ENCODE measurements at regions not wholly inside any gene's neighbourhood (a gene's known extent, or its start where the extent isn't known, plus 50 kb on each side); places are given as distances from the start of the nearest gene placed in this dataset.

DNA sequence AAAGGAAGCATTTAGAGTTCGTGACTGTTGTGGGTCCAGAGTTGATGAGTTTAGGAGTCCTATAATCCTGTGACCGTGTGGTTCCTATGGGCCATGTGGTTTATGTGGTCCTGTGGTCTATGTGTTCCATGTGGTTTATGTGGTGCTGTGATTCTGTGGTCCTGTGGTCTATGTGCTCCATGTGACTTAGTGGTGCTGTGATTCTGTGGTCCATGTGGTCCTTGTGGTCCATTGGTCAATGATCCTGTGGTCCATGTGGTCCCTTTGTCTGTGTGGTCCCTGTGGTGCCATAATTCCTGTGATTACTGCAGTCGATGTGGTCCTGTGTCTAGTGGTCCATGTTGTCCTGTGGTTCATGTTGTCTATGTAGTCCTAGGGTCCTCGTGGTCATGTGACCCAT is 167.3 kb downstream of the TMEM18 start:
- no peak for DNase-seq (ENCODE audit: low read depth)

DNA sequence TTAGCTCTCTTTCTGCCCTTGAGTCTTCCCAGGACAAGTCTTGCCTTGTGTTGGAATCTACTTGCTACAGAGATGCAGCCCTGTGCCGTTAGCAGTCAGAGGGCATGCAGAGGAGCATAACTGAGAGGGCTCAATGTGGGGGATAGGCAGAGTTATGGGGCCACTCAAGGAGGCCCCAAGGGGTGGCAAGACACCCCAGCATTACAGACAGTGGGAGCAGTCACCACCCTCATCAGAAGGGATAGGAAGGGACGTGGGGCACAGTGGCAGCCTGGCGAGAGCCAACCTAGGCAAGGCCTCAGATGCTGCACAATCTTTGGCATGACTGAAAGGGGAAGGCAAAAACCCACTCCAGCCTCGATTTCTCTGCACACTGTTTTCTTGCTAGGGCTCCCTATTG is 169.1 kb downstream of the TMEM18 start:
- DNase-seq (ENCODE audit: low read depth), result no peak

DNA sequence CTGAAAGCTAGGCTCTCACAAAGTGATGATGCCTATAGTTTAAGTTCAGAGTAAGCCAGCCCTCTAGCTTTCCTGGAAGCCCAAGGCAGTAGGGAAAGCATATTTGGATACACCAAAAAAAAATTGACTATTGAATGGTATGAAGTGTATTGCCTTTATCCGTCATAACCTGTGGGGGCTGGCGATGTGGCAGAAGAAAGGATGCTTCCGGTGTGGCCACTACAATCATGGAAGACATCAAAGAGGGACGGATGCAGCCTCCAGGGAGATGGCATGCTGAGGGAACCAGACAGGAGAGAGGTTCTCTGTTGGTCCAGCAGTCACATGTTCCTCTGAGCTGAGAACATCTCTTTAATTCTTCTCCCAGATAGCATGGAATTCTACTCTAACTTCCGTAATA is 170.3 kb downstream of the TMEM18 start:
- no peak for DNase-seq (ENCODE audit: low read depth)

DNA sequence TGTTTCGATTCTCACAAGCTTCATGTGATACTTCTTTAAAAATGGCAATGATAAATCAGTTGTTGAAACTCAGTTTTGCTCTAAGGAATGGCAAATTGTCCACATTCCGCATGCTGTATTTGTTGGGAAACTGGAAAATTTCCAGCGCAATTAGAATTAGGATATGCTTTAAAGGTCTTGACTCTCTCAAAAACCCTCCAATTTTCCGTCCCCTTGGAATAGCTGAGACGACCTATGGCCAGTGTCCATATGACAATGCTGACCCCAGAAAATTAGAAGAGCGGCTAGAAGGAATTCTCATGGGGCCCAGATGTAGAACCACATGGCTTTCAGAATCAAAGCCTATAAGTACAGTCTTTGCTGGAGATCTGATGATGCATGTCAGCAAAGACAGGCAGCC is 170.8 kb downstream of the TMEM18 start:
- DNase-seq (ENCODE audit: low read depth), result no peak

DNA sequence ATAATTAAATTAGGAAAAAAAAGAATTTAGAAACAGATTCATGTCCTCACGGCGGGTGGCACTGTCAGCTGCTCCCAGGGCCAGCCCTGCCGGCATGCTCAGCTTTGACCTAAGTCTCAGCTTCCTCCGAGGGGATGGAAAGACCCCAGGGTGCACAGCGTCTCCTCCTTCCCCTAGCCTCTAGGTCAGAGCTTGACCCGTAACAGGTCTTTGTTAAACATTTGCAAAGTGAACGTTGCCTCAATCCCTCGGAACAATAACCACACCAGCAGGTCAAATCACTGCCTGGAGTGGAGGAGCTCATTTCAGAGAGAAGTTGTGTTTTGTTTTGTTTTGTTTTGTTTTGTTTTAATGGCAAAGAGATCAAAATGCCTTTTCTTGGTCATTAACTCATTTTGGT is 171.3 kb downstream of the TMEM18 start:
- no peak for DNase-seq (ENCODE audit: low read depth)

DNA sequence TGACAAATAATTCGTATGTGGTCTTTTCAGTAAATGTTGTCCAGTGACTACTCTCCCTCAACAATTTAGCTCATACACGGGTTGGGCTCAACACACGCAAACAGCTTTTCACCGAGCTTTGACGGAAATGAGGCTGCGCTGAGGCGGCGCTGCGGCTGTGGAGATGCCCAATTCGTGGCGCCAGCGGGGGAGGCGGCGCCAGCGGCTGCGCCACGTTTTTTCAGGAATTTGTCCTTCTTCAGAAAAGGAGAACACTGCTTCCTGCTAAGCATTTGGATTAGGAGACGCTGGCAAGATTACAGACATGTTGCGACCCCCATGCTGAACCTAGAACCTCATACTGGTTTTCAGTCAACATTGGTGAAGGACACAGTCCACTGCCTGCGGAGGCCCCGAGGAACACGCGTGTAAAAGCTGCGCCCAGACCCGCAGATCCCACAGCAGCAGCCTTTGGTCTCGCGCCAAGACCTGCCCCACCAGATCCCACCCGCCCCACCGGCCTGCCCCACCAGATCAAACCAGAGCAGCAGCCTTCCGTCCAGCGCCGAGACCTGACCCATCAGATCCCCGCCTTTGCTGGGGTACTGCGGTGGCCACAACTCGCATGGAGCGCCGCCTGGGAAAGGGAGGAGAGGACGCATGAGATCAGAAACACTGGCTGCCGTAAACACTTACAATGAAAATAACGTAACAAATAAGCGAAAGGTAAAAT is 173.8 kb downstream of the TMEM18 start:
- DNase-seq (ENCODE audit: low read depth), result no peak

DNA sequence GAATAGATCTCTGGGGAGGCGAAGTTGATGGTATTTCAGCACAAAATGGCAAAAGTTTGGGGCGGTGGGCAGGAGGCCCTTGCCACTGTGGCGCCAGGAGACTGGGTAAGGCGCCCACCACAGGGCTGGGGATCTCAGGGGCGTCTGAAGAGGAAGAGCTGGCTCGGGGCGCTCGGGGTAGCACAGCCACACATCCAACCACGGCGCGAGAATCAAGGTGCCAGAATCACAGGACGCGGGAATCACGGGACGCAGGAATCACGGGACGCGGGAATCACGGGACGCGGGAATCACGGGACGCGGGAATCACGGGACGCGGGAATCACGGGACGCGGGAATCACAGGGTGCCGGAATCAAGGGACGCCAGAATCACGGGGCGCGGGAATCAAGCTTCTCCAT is 174.4 kb downstream of the TMEM18 start:
- no peak for DNase-seq (ENCODE audit: low read depth)

DNA sequence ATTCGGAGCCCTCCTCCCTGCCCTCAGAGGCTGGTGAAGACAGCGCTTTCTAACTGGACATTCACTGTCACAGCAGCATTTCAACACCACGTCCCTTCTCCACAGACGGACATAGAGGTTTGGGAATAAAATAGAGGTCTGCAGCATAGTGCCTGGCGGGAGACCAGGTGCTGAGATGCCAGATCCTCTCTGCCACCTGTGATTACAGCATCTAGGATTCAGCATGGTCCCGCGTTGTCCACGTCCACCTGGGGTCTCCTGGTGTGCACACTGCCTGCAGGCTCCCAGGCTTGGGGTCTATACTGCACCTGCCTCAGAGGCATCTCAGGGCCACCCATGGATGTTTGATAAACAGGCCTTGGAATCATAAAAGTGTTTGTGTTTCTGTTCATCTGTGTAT is 175.5 kb downstream of the TMEM18 start:
- DNase-seq (ENCODE audit: low read depth), result no peak

DNA sequence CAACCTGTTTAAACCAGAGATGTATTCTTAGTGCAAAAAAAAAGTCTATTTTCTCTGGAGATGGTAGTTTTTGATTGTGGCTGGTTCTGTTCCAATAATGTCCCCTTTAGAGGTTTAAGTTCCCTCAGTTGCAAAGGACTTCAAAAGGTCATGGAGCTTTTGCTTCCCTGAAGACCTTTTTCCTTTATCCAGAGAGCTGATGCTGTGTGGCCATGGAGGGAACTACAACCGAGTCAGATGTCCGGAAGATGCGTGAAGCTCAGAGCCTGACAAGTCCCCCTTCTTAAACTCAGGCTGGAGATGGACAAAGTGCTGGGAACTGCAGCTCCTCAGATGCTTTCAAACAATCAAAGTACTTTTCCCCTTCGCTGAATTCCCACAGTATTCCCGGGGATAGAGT is 176.1 kb downstream of the TMEM18 start:
- no peak for DNase-seq (ENCODE audit: low read depth)

DNA sequence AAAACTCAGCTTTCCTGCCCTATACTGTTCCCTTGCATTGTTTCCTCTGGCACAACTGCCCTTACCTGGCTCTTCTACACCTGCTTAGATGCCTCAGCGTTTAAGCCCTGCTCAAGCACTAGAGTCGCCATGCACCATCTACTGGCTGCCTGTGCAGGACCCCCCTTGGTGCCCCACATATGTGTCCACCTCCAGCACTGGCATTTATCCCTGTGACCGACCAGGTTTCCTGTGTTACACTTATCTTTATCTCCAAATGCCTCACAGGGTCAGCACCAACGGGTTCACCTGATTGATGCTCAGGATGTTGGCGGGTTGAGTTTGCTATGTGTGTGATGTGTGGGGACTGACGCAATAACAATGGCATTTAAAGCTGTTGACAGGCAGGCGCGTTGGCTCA is 177.5 kb downstream of the TMEM18 start:
- DNase-seq (ENCODE audit: low read depth), result no peak

DNA sequence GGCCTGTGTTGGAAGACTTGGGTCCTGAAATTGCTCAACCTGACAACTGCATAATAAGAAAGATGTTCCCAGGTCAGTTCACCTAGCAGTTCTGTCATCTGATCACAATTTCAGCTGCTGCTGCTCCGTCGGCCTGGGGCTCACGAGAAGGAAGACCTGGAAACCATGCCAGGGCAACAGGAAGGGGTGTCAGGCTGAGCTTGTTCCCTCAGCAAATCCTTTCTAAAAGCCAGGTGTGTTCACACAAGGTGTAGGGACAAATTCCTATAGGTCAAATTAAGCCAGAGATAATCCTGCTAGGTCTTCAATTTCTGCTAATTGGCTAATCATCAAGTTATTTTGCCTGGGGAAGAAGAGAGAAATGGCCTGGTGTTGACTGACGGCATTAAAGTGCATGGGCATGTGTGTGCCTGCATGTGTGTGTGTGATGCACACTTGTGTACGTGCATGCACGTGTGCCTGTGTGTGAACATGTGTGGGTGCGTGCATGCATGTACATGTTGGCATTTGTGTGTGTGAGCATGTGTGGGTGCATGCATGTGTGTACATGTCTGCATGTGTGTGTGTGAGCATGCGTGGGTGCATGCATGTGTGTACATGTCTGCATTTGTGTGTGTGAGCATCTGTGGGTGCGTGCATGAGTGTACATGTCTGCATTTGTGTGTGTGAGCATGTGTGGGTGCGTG is 178.6 kb downstream of the TMEM18 start:
- DNase-seq (ENCODE audit: low read depth), result no peak

DNA sequence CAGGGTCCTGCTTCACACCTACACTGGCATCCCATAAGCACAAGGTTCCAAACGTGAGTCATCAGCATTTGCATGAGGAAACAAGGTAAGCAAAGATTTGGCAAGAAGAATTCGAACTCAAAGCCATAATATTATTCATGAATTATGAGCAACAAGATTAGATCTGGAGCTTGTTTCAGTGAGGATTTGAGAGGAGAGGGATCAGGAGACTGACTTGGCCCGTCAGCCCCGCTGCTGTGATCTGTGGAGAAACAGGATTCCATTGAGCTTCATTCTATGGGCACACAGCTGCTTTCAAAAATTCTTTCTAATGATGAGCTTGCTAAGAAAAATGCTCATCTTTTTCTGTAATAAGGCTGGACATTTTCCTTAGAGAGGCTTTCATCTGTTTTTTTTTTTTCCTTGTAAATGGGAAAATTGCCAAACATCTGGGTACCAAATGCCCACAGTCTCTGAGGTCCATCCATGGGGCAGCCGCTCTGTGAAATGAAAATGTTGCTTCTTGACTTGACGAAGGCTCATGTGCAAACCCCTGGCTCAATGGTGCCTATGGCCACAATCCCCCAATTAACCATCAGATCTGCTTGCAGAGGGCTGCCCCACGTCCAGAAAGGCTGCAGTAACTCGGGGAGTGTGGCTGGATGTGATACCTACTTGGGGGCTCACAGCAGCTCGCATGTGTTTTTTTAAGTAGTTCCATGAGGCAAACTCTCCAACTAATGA is 179.3 kb downstream of the TMEM18 start:
- no peak for DNase-seq (ENCODE audit: low read depth)

DNA sequence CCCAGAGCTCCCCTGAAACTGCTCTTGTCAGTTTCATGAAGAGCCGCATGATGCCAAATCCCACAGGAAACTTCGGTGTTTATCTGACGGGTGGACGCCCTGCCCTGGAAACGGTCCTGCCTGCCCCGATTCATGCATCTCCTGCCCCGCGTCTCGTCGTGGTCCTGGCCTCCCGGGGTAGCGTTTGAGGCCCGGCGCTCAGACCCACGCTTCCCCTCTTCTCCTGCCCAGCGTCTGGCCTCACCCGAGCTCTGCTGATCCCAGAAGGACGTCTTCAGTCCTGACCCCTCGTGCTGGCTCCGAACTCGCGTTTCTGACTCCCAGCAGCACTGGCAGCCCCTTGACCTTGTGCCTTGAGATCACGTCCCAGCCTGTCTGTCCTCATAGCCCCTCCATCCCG is 180.5 kb downstream of the TMEM18 start:
- DNase-seq (ENCODE audit: low read depth), result no peak

DNA sequence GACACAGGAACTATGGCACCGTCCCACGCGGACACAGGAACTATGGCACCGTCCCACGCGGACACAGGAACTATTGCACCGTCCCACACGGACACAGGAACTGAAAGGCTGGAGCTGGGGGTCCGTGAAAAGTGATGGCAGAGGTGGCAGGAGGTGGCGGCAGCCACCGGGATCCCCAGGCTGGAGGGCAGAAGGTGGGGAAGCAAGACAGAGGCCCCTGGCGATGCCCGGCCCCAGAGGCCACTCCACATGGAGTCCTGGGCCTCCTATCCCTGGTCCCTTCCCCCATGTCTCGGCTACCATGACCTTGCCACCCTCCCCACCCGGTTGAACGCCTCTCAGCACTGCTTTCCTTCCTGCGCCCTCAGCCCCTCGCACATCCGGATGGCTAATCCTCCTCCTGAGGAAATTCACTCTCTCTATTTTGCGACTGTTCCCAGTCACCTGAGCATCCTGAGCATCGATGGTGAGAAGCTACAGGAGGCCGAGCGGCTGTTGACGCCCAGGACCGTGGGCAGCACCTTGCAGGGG is 181.4 kb downstream of the TMEM18 start:
- DNase-seq (ENCODE audit: low read depth), result no peak

DNA sequence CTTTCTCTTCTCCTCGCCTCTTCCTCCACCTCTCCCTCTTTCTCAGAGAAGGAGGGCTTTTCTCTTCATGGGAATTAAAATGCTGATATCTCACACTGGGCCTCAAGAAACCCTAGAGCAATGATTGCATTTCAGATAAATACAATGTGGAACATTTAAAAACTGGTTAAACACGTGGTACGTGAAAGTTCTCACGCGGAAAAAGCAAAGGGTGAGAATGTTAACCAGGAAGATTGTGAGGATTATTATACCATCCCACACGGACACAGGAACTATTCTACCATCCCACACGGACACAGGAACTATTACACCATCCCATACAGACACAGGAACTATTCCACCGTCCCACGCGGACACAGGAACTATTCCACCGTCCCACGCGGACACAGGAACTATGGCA is 182.4 kb downstream of the TMEM18 start:
- DNase-seq (ENCODE audit: low read depth), result no peak

DNA sequence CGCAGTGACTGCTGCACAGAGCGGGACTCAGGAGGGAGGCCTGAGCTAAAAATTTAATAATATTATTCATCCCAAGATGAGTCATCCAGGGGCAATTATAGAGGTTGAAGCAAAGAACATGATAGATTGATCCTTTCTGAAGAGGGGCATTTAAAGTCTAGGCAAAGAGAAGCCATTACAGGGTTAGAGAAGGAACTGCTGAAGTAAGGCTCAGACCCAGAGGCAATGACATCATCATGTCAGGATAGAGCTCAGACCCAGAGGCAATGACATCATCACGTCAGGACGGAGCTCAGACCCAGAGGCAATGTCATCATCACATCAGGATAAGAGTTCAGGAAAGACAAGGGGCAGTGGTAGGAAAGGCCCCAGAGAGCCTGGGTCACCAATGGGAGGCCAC is 184.0 kb downstream of the TMEM18 start:
- DNase-seq (ENCODE audit: low read depth), result no peak

DNA sequence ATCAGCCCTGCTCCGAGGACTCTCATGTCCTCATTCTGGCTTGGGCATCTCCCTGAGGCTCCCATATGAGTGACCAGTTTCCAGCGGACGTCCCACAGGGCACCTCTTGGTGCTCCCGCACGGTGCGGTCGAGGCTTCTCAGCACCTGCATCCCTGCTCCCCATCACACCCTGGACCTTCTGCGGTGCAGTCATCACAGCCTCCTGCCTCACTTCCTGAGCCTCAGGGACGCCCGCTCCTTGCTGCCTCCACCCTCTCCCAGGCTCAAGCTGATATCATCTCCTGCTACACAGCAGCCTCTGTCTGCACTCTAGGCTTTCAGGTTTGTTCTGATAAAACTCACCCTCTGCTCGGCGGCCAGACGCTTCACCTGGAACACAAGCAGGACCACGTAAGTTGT is 185.0 kb downstream of the TMEM18 start:
- DNase-seq (ENCODE audit: low read depth), result no peak

DNA sequence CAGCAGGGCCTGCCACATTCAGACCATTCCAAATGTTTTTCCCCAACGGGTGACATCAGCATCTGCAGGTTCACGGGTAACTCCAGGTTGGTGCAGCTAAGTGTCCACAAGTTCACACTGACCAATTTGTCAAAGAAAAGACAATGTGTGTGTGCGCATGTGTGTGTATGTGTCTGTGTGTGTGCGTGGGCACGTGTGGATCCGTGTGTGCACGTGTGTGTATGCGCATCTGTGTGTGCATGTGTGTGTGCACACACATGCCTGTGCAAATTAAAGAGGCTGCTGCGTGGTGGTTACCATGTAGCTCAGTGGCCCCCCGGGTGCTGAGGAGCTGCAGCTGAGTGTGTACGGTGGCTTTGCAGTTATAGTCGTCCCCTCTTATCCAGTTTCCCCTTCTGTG is 187.4 kb downstream of the TMEM18 start:
- DNase-seq (ENCODE audit: low read depth), result no peak

DNA sequence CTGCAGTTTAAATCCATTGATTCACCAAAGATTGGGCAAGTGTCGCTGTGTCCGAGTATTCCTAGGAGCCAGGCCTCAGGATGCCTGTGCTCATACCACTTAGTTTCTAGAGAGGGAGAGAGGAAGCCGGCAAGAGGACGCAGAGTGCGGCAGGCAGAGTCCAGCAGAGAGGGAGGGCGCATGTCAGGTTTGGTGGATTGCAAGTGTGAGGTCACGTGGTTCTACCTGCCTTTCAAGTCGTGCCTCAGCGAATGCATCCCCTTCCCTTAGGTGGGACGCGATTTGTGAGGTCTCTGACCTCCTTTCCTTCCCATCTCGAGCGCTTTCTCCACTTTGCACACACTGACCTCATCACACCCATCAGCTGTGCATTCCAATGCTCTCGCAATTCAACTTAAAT is 188.1 kb downstream of the TMEM18 start:
- no peak for DNase-seq (ENCODE audit: low read depth)

DNA sequence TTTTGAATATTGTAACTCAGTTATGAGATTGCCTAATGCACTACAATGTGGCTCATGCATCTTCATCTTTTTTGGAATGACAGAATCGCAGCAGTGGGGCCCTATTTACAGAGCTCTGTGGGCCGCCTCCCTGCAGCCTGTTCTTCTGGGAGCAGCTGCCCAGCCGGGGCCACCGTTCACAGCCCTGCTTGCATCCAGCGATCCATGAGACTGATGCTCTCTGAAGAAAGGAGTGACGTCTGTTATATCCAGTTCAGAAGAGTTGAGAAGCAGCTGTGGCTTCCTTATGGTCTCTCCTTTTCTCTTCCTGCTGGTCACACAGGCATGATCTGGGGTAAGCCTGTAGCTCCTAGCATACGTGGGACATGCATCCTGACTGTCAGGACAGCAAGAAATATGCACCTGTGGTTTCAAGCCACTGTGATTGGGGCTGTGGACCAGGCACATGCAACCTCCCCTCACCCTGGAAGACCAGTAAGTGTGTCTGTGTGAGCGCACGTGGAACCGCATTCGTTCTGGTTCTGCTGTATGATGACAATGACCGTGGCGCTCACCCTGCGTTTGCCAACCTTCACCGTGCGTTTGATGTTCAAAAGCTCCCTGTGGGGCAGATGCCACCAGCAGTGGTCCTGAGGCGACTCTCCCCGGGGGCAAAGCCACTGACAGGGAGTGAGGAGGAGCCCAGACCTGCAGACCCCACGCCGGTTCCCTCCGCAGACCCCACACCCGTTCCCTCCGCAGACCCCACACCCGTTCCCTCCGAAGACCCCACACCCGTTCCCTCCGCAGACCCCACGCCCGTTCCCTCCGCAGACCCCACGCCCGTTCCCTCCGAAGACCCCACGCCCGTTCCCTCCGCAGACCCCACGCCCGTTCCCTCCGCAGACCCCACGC is 189.8 kb downstream of the TMEM18 start:
- DNase-seq (ENCODE audit: low read depth), result no peak

DNA sequence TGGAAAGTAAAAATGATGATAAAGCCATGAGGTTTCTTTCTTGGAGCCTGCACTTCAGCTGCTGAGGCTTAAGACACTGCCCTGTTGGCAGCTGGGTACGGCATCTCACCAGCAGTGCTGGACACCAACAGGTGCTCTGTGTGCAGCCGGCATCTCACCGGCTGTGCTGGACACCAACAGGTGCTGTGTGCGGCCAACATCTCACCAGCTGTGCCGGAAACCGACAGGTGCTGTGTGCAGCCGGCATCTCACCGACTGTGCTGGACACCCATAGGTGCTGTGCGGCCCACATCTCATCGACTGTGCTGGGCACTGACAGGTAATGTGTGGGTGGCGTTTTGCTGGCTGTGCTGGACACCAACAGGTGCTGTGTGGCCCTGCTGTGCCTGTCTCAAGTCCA is 190.8 kb downstream of the TMEM18 start:
- no peak for DNase-seq (ENCODE audit: low read depth)

DNA sequence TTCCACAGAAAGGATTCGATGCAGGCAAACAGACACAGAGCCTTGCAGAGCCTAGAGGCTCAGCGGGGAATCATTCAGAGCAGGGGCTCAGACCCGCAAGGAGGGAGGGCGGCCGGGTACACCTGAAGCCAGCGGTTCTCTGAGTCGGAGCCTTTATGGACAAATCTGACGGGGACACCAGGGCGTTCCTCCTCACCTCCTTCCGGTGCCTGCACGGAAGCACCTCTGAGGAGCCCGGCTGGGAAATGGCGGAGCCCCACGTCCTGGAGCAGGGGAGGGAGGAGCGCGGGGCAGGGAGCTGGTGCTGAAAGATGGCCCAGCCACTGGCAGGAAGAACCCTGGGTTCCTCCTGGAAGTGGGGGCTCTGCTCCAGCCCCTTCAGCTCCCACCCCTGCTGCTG is 193.5 kb upstream of the ALKAL2 start:
- no peak for DNase-seq (ENCODE audit: low read depth)

Measured in stimulated activated CD4-positive, alpha-beta T cell treated with anti-CD3 and anti-CD28 coated beads, Interleukin-2, amount 100 ng/mL, for 4 hours (primary cell).